Parathyroid adenoma (tissue), 2 donors: ENCODE measurements at regions not wholly inside any gene's neighbourhood (a gene's known extent, or its start where the extent isn't known, plus 50 kb on each side); places are given as distances from the start of the nearest gene placed in this dataset.
"Not testable (repeated sequence)": the region's sequence is repeated elsewhere in the genome, so short reads cannot be mapped to it uniquely, and the experiment has no call there.

Experiments
- H2AFZ ChIP-seq: fragments of 300-600 bp; sonication (generic); one replicate; pipeline ENCODE4 v1.7.0; 2017; ENCODE audit warnings: antibody characterized with exemption, mild to moderate bottlenecking
- H3K27ac ChIP-seq: fragments of 300-600 bp; sonication (generic); one replicate; pipeline ENCODE4 v1.7.0; 2017
- H3K27me3 ChIP-seq: fragments of 300-600 bp; sonication (generic); one replicate; pipeline ENCODE4 v1.7.0; 2017; ENCODE audit warnings: low read length; ENCODE audit not compliant: control insufficient read depth, insufficient read depth
- H3K36me3 ChIP-seq: fragments of 300-600 bp; sonication (generic); one replicate; pipeline ENCODE4 v1.7.0; 2017; ENCODE audit warnings: low read length; ENCODE audit not compliant: control insufficient read depth, insufficient read depth
- H3K4me1 ChIP-seq: fragments of 300-600 bp; sonication (generic); one replicate; pipeline ENCODE4 v1.7.0; 2017; ENCODE audit warnings: control low read depth
- H3K4me2 ChIP-seq: fragments of 300-600 bp; sonication (generic); one replicate; pipeline ENCODE4 v1.7.0; 2017; ENCODE audit warnings: low read length
- H3K4me3 ChIP-seq: fragments of 300-600 bp; sonication (generic); one replicate; pipeline ENCODE4 v1.7.0; 2017; ENCODE audit warnings: low read depth, low read length
- H3K79me2 ChIP-seq: fragments of 300-600 bp; sonication (generic); one replicate; pipeline ENCODE4 v1.7.0; 2017; ENCODE audit warnings: control low read depth
- H3K9ac ChIP-seq: fragments of 300-600 bp; sonication (generic); one replicate; pipeline ENCODE4 v1.7.0; 2017; ENCODE audit warnings: mild to moderate bottlenecking
- H3K9me3 ChIP-seq: fragments of 300-600 bp; sonication (generic); one replicate; pipeline ENCODE4 v1.7.0; 2017; ENCODE audit warnings: low read length; ENCODE audit not compliant: control insufficient read depth
- CTCF ChIP-seq: fragments of 300-600 bp; sonication (generic); IDR thresholded peaks from one replicate; pipeline ENCODE4 v1.7.0; 2017; ENCODE audit warnings: antibody characterized with exemption, mild to moderate bottlenecking
- donor health status: primary hyperparathyroidism.

- Histone ChIP-seq H3K9ac (no peak overlapping the region), H2AFZ (no peak overlapping the region), H3K4me1 (no peaks in the 10 kb centered on the region), H3K36me3 (no peaks in the 10 kb centered on the region), H3K79me2 (no peaks in the 10 kb centered on the region), H3K4me2 (no peak overlapping the region), H3K27me3 (no peaks in the 10 kb centered on the region), H3K4me3 (no peak overlapping the region), H3K9me3 (no peaks in the 10 kb centered on the region), H3K27ac (no peak overlapping the region)
- TF ChIP-seq CTCF, result no peak
Observed at GRCh38 chr5:1983919-1984695, 101.4 kb upstream of the IRX4 start.

- H3K4me1 ChIP-seq, result no peaks in the 10 kb centered on the region
- H3K9ac ChIP-seq, result no peak overlapping the region
- H3K36me3 ChIP-seq, result no peaks in the 10 kb centered on the region
- no peak overlapping the region for H3K4me3 ChIP-seq
- no peaks in the 10 kb centered on the region for H3K79me2 ChIP-seq
- no peak for TF ChIP-seq CTCF
- H3K27ac ChIP-seq, result no peak overlapping the region
- H2AFZ ChIP-seq, result no peak overlapping the region
- H3K4me2 ChIP-seq, result no peak overlapping the region
- H3K27me3 ChIP-seq, result no peaks in the 10 kb centered on the region
- H3K9me3 ChIP-seq, result no peaks in the 10 kb centered on the region
Observed at GRCh38 chr5:1983401-1983800, 100.7 kb upstream of the IRX4 start.

- not testable (repeated sequence) for H3K4me1 ChIP-seq, H3K79me2 ChIP-seq, H3K27me3 ChIP-seq, H3K9ac ChIP-seq, H3K27ac ChIP-seq, H2AFZ ChIP-seq, H3K4me3 ChIP-seq, H3K36me3 ChIP-seq, H3K9me3 ChIP-seq, H3K4me2 ChIP-seq
Observed at GRCh38 chr5:1982561-1982960, 99.8 kb upstream of the IRX4 start.

GRCh38 chr5:1975898-1976765 is 93.4 kb upstream of the IRX4 start:
- H3K27ac ChIP-seq, result no peak overlapping the region
- TF ChIP-seq CTCF, result no peak
- no peaks in the 10 kb centered on the region for H3K4me1 ChIP-seq
- H3K27me3 ChIP-seq, result no peaks in the 10 kb centered on the region
- no peaks in the 10 kb centered on the region for H3K79me2 ChIP-seq
- no peaks in the 10 kb centered on the region for H3K9me3 ChIP-seq
- no peak overlapping the region for H3K4me3 ChIP-seq
- H3K9ac ChIP-seq, result no peak overlapping the region
- H3K4me2 ChIP-seq, result no peak overlapping the region
- H3K36me3 ChIP-seq, result no peaks in the 10 kb centered on the region
- H2AFZ ChIP-seq, result no peak overlapping the region

GRCh38 chr5:1975406-1975715 is 92.6 kb upstream of the IRX4 start:
- Histone ChIP-seq H3K4me1 (no peaks in the 10 kb centered on the region), H3K27me3 (no peaks in the 10 kb centered on the region), H3K79me2 (no peaks in the 10 kb centered on the region), H3K9me3 (no peaks in the 10 kb centered on the region), H3K4me3 (no peak overlapping the region), H3K4me2 (no peak overlapping the region), H3K9ac (no peak overlapping the region), H2AFZ (no peak overlapping the region), H3K36me3 (no peaks in the 10 kb centered on the region), H3K27ac (no peak overlapping the region)
- no peak for TF ChIP-seq CTCF
